ENCODE measurements at regions not wholly inside any gene's neighbourhood (a gene's known extent, or its start where the extent isn't known, plus 50 kb on each side); places are given as distances from the start of the nearest gene placed in this dataset.
"Not testable (repeated sequence)": the region's sequence is repeated elsewhere in the genome, so short reads cannot be mapped to it uniquely, and the experiment has no call there.

- DNase-seq (ENCODE audit: low read depth in 2 of 2), result no peak
These were observed 616.0 kb downstream of the GATA3 start for GRCh38 chr10:8670461-8670860.

GRCh38 chr10:8674230-8674629 lies 619.7 kb downstream of the GATA3 start:
- DNase-seq (ENCODE audit: low read depth in 2 of 2), result no peak

- no peak for DNase-seq (ENCODE audit: low read depth in 2 of 2)
These were observed 623.2 kb downstream of the GATA3 start for GRCh38 chr10:8677642-8678041.

- DNase-seq (ENCODE audit: low read depth in 2 of 2), result not testable (repeated sequence)
These were observed 630.4 kb downstream of the GATA3 start for GRCh38 chr10:8684916-8685315.

- no peak for DNase-seq (ENCODE audit: low read depth in 2 of 2)
These were observed 634.4 kb downstream of the GATA3 start for GRCh38 chr10:8688881-8689280.

GRCh38 chr10:8691498-8692017 lies 637.1 kb downstream of the GATA3 start:
- DNase-seq (ENCODE audit: low read depth in 2 of 2), result no peak

- DNase-seq (ENCODE audit: low read depth in 2 of 2), result not testable (repeated sequence)
These were observed 639.1 kb downstream of the GATA3 start for GRCh38 chr10:8693635-8694034.

GRCh38 chr10:8696746-8697145 lies 642.3 kb downstream of the GATA3 start:
- no peak for DNase-seq (ENCODE audit: low read depth in 2 of 2)

GRCh38 chr10:8700689-8701088 lies 646.2 kb downstream of the GATA3 start:
- no peak for DNase-seq (ENCODE audit: low read depth in 2 of 2)

- DNase-seq (ENCODE audit: low read depth in 2 of 2), result no peak
These were observed 647.7 kb downstream of the GATA3 start for GRCh38 chr10:8702181-8702580.

- DNase-seq (ENCODE audit: low read depth in 2 of 2), result no peak
These were observed 650.9 kb downstream of the GATA3 start for GRCh38 chr10:8705415-8705814.

GRCh38 chr10:8712656-8713055 lies 658.2 kb downstream of the GATA3 start:
- DNase-seq (ENCODE audit: low read depth in 2 of 2), result no peak

GRCh38 chr10:8719971-8720370 lies 665.5 kb downstream of the GATA3 start:
- no peak for DNase-seq (ENCODE audit: low read depth in 2 of 2)

GRCh38 chr10:8721650-8722049 lies 667.2 kb downstream of the GATA3 start:
- no peak for DNase-seq (ENCODE audit: low read depth in 2 of 2)

GRCh38 chr10:8722835-8723234 lies 668.3 kb downstream of the GATA3 start:
- DNase-seq (ENCODE audit: low read depth in 2 of 2), result no peak

- no peak for DNase-seq (ENCODE audit: low read depth in 2 of 2)
These were observed 670.9 kb downstream of the GATA3 start for GRCh38 chr10:8725343-8725742.

GRCh38 chr10:8726084-8726778 lies 671.7 kb downstream of the GATA3 start:
- no peak for DNase-seq (ENCODE audit: low read depth in 2 of 2)

- no peak for DNase-seq (ENCODE audit: low read depth in 2 of 2)
These were observed 672.2 kb downstream of the GATA3 start for GRCh38 chr10:8726779-8727084.

- DNase-seq (ENCODE audit: low read depth in 2 of 2), result no peak
These were observed 676.9 kb downstream of the GATA3 start for GRCh38 chr10:8731121-8732095.

- DNase-seq (ENCODE audit: low read depth in 2 of 2), result no peak
These were observed 684.5 kb downstream of the GATA3 start for GRCh38 chr10:8738987-8739386.

- DNase-seq (ENCODE audit: low read depth in 2 of 2), result no peak
These were observed 697.8 kb downstream of the GATA3 start for GRCh38 chr10:8752146-8752843.

GRCh38 chr10:8758029-8758428 lies 703.5 kb downstream of the GATA3 start:
- DNase-seq (ENCODE audit: low read depth in 2 of 2), result no peak
